Vagina (tissue), 2 donors: ENCODE measurements at regions not wholly inside any gene's neighbourhood (a gene's known extent, or its start where the extent isn't known, plus 50 kb on each side); places are given as distances from the start of the nearest gene placed in this dataset.

Experiments used
- POLR2A ChIP-seq, 2 donors: fragments of 450-650 bp; IDR thresholded peaks; one replicate each; pipeline ENCODE4 v1.6.1; 2017; ENCODE audit warnings: antibody characterized with exemption in 2 of 2, mild to moderate bottlenecking in 2 of 2, moderate library complexity in 2 of 2
- POLR2AphosphoS5 ChIP-seq, 2 donors: sonication (generic); formaldehyde crosslinking; IDR thresholded peaks; one replicate each; pipeline ENCODE4 v1.9.0; 2017; ENCODE audit warnings: antibody characterized with exemption in 2 of 2, mild to moderate bottlenecking in 2 of 2, low read depth in 1 of 2; ENCODE audit not compliant: insufficient read depth in 1 of 2
- TF ChIP-seq, protein P1 (sequence below), 3 experiments: fragments of 450-650 bp in 2 of 3; fragments of 200-600 bp in 1 of 3; sonication (generic) in 1 of 3; IDR thresholded peaks; one replicate each; pipeline ENCODE4 v1.5.1; 2017 to 2019; ENCODE audit warnings: antibody characterized with exemption in 3 of 3, mild to moderate bottlenecking in 2 of 3, moderate library complexity in 2 of 3

DNA sequence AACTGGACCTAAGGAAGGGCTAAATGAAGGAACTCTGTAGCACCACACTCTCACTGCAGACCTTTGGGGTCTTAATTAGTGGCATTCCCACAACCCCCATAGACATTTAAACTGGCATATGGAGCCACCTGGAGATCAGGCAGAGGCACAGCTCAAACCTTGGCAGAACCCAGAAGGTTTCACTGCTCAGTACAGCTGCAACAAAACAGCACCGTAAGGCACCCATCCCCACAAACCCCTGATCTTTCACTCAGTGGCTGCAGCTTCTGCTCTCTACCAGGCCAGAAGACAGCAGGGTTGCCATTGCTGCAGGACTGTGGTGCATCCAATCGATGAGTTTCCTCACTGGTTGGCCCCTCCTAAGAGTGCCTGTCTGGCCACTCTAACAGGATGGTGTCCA lies 361.6 kb upstream of the VRK2 start:
- TF ChIP-seq, protein P1, sequence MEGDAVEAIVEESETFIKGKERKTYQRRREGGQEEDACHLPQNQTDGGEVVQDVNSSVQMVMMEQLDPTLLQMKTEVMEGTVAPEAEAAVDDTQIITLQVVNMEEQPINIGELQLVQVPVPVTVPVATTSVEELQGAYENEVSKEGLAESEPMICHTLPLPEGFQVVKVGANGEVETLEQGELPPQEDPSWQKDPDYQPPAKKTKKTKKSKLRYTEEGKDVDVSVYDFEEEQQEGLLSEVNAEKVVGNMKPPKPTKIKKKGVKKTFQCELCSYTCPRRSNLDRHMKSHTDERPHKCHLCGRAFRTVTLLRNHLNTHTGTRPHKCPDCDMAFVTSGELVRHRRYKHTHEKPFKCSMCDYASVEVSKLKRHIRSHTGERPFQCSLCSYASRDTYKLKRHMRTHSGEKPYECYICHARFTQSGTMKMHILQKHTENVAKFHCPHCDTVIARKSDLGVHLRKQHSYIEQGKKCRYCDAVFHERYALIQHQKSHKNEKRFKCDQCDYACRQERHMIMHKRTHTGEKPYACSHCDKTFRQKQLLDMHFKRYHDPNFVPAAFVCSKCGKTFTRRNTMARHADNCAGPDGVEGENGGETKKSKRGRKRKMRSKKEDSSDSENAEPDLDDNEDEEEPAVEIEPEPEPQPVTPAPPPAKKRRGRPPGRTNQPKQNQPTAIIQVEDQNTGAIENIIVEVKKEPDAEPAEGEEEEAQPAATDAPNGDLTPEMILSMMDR (IDR thresholded peaks at IDR 0.05) = no peak
- TF ChIP-seq POLR2A (IDR thresholded peaks at IDR 0.05) = no peak
- no peak for TF ChIP-seq POLR2AphosphoS5 (IDR thresholded peaks at IDR 0.05; ENCODE audit: insufficient read depth in 1 of 2, low read depth in 1 of 2)
